GM19324 (cell line): ENCODE measurements at regions not wholly inside any gene's neighbourhood (a gene's known extent, or its start where the extent isn't known, plus 50 kb on each side); places are given as distances from the start of the nearest gene placed in this dataset.
"Not testable (repeated sequence)": the region's sequence is repeated elsewhere in the genome, so short reads cannot be mapped to it uniquely, and the experiment has no call there.

Experiments
- ATAC-seq: cut with Tn5 transposase; IDR thresholded peaks from one replicate; pipeline ENCODE4 v1.9.1; 2021; ENCODE audit warnings: mild to moderate bottlenecking, moderate library complexity; ENCODE audit not compliant: unreplicated experiment, low FRiP score

GRCh38 chr17:45585794-45586650 lies 95.5 kb upstream of the PLEKHM1 start:
- peak; percentile 30 for ATAC-seq

- not testable (repeated sequence) for ATAC-seq
These were observed 96.1 kb upstream of the PLEKHM1 start for GRCh38 chr17:45586651-45586934.

- not testable (repeated sequence) for ATAC-seq
These were observed 102.0 kb upstream of the PLEKHM1 start for GRCh38 chr17:45592433-45592923.

- not testable (repeated sequence) for ATAC-seq
These were observed 105.8 kb upstream of the PLEKHM1 start for GRCh38 chr17:45596347-45596746.

- not testable (repeated sequence) for ATAC-seq
These were observed 109.8 kb upstream of the PLEKHM1 start for GRCh38 chr17:45600052-45601012.

- ATAC-seq: not testable (repeated sequence)
These were observed 110.5 kb upstream of the PLEKHM1 start for GRCh38 chr17:45601013-45601412.

GRCh38 chr17:45601605-45602539 lies 111.4 kb upstream of the PLEKHM1 start:
- not testable (repeated sequence) for ATAC-seq

GRCh38 chr17:45605751-45606150 lies 115.2 kb upstream of the PLEKHM1 start:
- not testable (repeated sequence) for ATAC-seq

GRCh38 chr17:45619984-45620405 lies 129.5 kb upstream of the PLEKHM1 start:
- peak; percentile 97 for ATAC-seq

- peak; percentile 47 for ATAC-seq
These were observed 129.9 kb upstream of the PLEKHM1 start for GRCh38 chr17:45620468-45620867.

- ATAC-seq: not testable (repeated sequence)
These were observed 130.6 kb upstream of the PLEKHM1 start for GRCh38 chr17:45621087-45621486.

GRCh38 chr17:45622295-45622694 lies 131.8 kb upstream of the PLEKHM1 start:
- ATAC-seq: not testable (repeated sequence)

GRCh38 chr17:45628019-45628418 lies 137.5 kb upstream of the PLEKHM1 start:
- no peak for ATAC-seq

GRCh38 chr17:45631941-45632340 lies 141.4 kb upstream of the PLEKHM1 start:
- ATAC-seq: no peak

- ATAC-seq: no peak
These were observed 144.7 kb upstream of the CRHR1 start for GRCh38 chr17:45639297-45639849.

GRCh38 chr17:45640141-45640850 lies 143.8 kb upstream of the CRHR1 start:
- ATAC-seq: no peak

- ATAC-seq: no peak
These were observed 142.6 kb upstream of the CRHR1 start for GRCh38 chr17:45641541-45641940.

GRCh38 chr17:45643591-45643990 lies 140.5 kb upstream of the CRHR1 start:
- ATAC-seq: no peak

- ATAC-seq: not testable (repeated sequence)
These were observed 139.5 kb upstream of the CRHR1 start for GRCh38 chr17:45644637-45645036.
